ENCODE measurements at regions not wholly inside any gene's neighbourhood (a gene's known extent, or its start where the extent isn't known, plus 50 kb on each side); places are given as distances from the start of the nearest gene placed in this dataset.

- DNase-seq: no peak
Observed at GRCh38 chr1:185574139-185574875, 159.9 kb upstream of the HMCN1 start.

- peak; percentile 19 for DNase-seq
Observed at GRCh38 chr1:185573677-185574076, 160.5 kb upstream of the HMCN1 start.

- DNase-seq: no peak
Observed at GRCh38 chr1:185573162-185573561, 161.0 kb upstream of the HMCN1 start.

GRCh38 chr1:185570962-185571361 is 163.2 kb upstream of the HMCN1 start:
- DNase-seq: no peak

- peak; percentile 77 for DNase-seq
Observed at GRCh38 chr1:185568155-185569123, 165.8 kb upstream of the HMCN1 start.

GRCh38 chr1:185567440-185567839 is 166.8 kb upstream of the HMCN1 start:
- DNase-seq: peak; percentile 16

GRCh38 chr1:185566995-185567394 is 167.2 kb upstream of the HMCN1 start:
- DNase-seq: peak; percentile 94

- DNase-seq: no peak
Observed at GRCh38 chr1:185565302-185565701, 168.9 kb upstream of the HMCN1 start.

- DNase-seq: no peak
Observed at GRCh38 chr1:185564816-185565215, 169.4 kb upstream of the HMCN1 start.

GRCh38 chr1:185562461-185563359 is 171.5 kb upstream of the HMCN1 start:
- DNase-seq: no peak

- peak; percentile 77 for DNase-seq
Observed at GRCh38 chr1:185561629-185562028, 172.6 kb upstream of the HMCN1 start.

GRCh38 chr1:185560760-185561159 is 173.4 kb upstream of the HMCN1 start:
- DNase-seq: peak; percentile 43

GRCh38 chr1:185559684-185560331 is 174.4 kb upstream of the HMCN1 start:
- DNase-seq: peak; percentile 85

GRCh38 chr1:185559151-185559550 is 175.0 kb upstream of the HMCN1 start:
- DNase-seq: no peak

- DNase-seq: no peak
Observed at GRCh38 chr1:185556561-185556960, 177.6 kb upstream of the HMCN1 start.

GRCh38 chr1:185555743-185556142 is 178.4 kb upstream of the HMCN1 start:
- DNase-seq: no peak

GRCh38 chr1:185551008-185551407 is 183.2 kb upstream of the HMCN1 start:
- peak; percentile 50 for DNase-seq

GRCh38 chr1:185549906-185550305 is 184.3 kb upstream of the HMCN1 start:
- no peak for DNase-seq

- DNase-seq: no peak
Observed at GRCh38 chr1:185546029-185546428, 188.2 kb upstream of the HMCN1 start.

GRCh38 chr1:185541871-185542301 is 192.3 kb upstream of the HMCN1 start:
- no peak for DNase-seq

- no peak for DNase-seq
Observed at GRCh38 chr1:185540295-185540694, 193.9 kb upstream of the HMCN1 start.

GRCh38 chr1:185539277-185539943 is 194.8 kb upstream of the HMCN1 start:
- DNase-seq: no peak

Measured in hematopoietic multipotent progenitor cell treated with erythropoietin and hydrocortisone succinate and interleukin-3 and kit ligand, for 4 days (in vitro differentiated cells).